Adrenal gland (tissue), 5 donors: ENCODE measurements at regions not wholly inside any gene's neighbourhood (a gene's known extent, or its start where the extent isn't known, plus 50 kb on each side); places are given as distances from the start of the nearest gene placed in this dataset.

Source experiments
- POLR2A ChIP-seq, 2 donors: fragments of 450-650 bp; IDR thresholded peaks; one replicate each; pipeline ENCODE4 v1.6.1; 2017; ENCODE audit warnings: antibody characterized with exemption in 2 of 2, mild to moderate bottlenecking in 2 of 2, moderate library complexity in 1 of 2
- TF ChIP-seq, protein P1 (sequence below), 6 experiments: fragments of 450-650 bp in 4 of 6; fragments of 200-600 bp in 2 of 6; sonication (generic) in 1 of 6; IDR thresholded peaks; 1 replicate in 5 of 6; 2 replicates in 1 of 6; pipeline versions ENCODE4 v1.5.1 to v1.8.0; 2016 to 2021; ENCODE audit warnings: antibody characterized with exemption in 6 of 6, mild to moderate bottlenecking in 2 of 6, moderate library complexity in 1 of 6
- donor health status: DM: no; HTN: no; CAD: no.

- TF ChIP-seq, protein P1, sequence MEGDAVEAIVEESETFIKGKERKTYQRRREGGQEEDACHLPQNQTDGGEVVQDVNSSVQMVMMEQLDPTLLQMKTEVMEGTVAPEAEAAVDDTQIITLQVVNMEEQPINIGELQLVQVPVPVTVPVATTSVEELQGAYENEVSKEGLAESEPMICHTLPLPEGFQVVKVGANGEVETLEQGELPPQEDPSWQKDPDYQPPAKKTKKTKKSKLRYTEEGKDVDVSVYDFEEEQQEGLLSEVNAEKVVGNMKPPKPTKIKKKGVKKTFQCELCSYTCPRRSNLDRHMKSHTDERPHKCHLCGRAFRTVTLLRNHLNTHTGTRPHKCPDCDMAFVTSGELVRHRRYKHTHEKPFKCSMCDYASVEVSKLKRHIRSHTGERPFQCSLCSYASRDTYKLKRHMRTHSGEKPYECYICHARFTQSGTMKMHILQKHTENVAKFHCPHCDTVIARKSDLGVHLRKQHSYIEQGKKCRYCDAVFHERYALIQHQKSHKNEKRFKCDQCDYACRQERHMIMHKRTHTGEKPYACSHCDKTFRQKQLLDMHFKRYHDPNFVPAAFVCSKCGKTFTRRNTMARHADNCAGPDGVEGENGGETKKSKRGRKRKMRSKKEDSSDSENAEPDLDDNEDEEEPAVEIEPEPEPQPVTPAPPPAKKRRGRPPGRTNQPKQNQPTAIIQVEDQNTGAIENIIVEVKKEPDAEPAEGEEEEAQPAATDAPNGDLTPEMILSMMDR (IDR thresholded peaks at IDR 0.05): no peak
- TF ChIP-seq POLR2A (IDR thresholded peaks at IDR 0.05): no peak
These were observed 143.7 kb downstream of the TM2D1 start for GRCh38 chr1:61581251-61581650.
